ENCODE measurements at regions not wholly inside any gene's neighbourhood (a gene's known extent, or its start where the extent isn't known, plus 50 kb on each side); places are given as distances from the start of the nearest gene placed in this dataset.

- TF ChIP-seq POLR2A (IDR thresholded peaks at IDR 0.05) (no peak), CTCF (IDR thresholded peaks at IDR 0.05) (no peak)
- Histone ChIP-seq H3K27ac (no peak overlapping the region), H3K4me1 (no peaks in the 10 kb centered on the region), H3K9me3 (no peaks in the 10 kb centered on the region), H3K36me3 (no peaks in the 10 kb centered on the region), H3K4me3 (no peak overlapping the region), H3K27me3 (no peaks in the 10 kb centered on the region)
- DNase-seq: no peak
Measured at GRCh38 chr16:50868577-50868976, 126.7 kb downstream of the CYLD start.

- H3K36me3 ChIP-seq: no peaks in the 10 kb centered on the region
- no peaks in the 10 kb centered on the region for H3K9me3 ChIP-seq
- no peak for DNase-seq
- TF ChIP-seq POLR2A (IDR thresholded peaks at IDR 0.05) (no peak), CTCF (IDR thresholded peaks at IDR 0.05) (no peak)
- no peaks in the 10 kb centered on the region for H3K4me1 ChIP-seq
- no peak overlapping the region for H3K4me3 ChIP-seq
- no peaks in the 10 kb centered on the region for H3K27me3 ChIP-seq
- no peak overlapping the region for H3K27ac ChIP-seq
Measured at GRCh38 chr16:50866806-50867205, 124.9 kb downstream of the CYLD start.

GRCh38 chr16:50864386-50864785 is 122.5 kb downstream of the CYLD start:
- H3K27me3 ChIP-seq: no peaks in the 10 kb centered on the region

GRCh38 chr16:50863644-50864144 is 121.8 kb downstream of the CYLD start:
- H3K27ac ChIP-seq: no peak overlapping the region
- DNase-seq: no peak
- TF ChIP-seq POLR2A (IDR thresholded peaks at IDR 0.05) (no peak), CTCF (IDR thresholded peaks at IDR 0.05) (no peak)
- H3K36me3 ChIP-seq: no peaks in the 10 kb centered on the region
- H3K9me3 ChIP-seq: no peaks in the 10 kb centered on the region
- H3K4me1 ChIP-seq: no peaks in the 10 kb centered on the region
- H3K4me3 ChIP-seq: no peak overlapping the region
- H3K27me3 ChIP-seq: no peaks in the 10 kb centered on the region

More at GRCh38 chr16:50864386-50864785, 122.5 kb downstream of the CYLD start:
- TF ChIP-seq POLR2A (IDR thresholded peaks at IDR 0.05) (no peak), CTCF (IDR thresholded peaks at IDR 0.05) (no peak)
- DNase-seq: no peak
- Histone ChIP-seq H3K9me3 (no peaks in the 10 kb centered on the region), H3K27ac (no peak overlapping the region), H3K4me3 (no peak overlapping the region), H3K4me1 (no peaks in the 10 kb centered on the region), H3K36me3 (no peaks in the 10 kb centered on the region)

GRCh38 chr16:50862818-50863643 is 121.1 kb downstream of the CYLD start:
- no peak overlapping the region for H3K27ac ChIP-seq

More at GRCh38 chr16:50862818-50863643, 121.1 kb downstream of the CYLD start:
- TF ChIP-seq CTCF (IDR thresholded peaks at IDR 0.05) (no peak), POLR2A (IDR thresholded peaks at IDR 0.05) (no peak)
- H3K36me3 ChIP-seq: no peaks in the 10 kb centered on the region
- H3K9me3 ChIP-seq: no peaks in the 10 kb centered on the region
- no peaks in the 10 kb centered on the region for H3K4me1 ChIP-seq
- no peak for DNase-seq
- no peak overlapping the region for H3K4me3 ChIP-seq
- H3K27me3 ChIP-seq: no peaks in the 10 kb centered on the region
